Thyroid gland (tissue), 4 donors: ENCODE measurements at regions not wholly inside any gene's neighbourhood (a gene's known extent, or its start where the extent isn't known, plus 50 kb on each side); places are given as distances from the start of the nearest gene placed in this dataset.

Experiments used
- POLR2A ChIP-seq, 2 donors: fragments of 450-650 bp; IDR thresholded peaks; one replicate each; pipeline ENCODE4 v1.6.1; 2017; ENCODE audit warnings: antibody characterized with exemption in 2 of 2, mild to moderate bottlenecking in 2 of 2, moderate library complexity in 1 of 2
- TF ChIP-seq, protein P1 (sequence below), 6 experiments: fragments of 200-600 bp in 3 of 6; fragments of 450-650 bp in 3 of 6; sonication (generic) in 3 of 6; IDR thresholded peaks; one replicate each; pipeline ENCODE4 v1.5.1; 2016 to 2019; ENCODE audit warnings: antibody characterized with exemption in 6 of 6, mild to moderate bottlenecking in 2 of 6, inconsistent platforms in 1 of 6, moderate library complexity in 1 of 6

DNA sequence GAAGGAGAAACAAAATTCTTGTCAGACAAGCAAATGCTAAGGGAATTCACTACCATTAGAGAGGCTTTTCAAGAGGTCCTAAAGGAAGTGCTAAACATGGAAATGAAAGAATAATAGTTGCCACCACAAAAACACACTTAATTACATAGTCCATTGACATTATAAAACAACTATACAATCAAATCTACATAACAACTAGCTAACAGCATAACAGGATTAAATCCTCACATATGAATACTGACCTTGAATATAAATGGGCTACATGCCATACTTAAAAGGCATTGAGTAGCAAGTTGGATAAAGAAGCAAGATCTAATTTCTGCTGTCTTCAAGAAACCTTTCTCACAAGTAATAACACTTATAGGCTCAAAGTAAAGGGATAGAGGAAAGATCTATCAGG is 811.5 kb upstream of the CITED2 start:
- no peak for TF ChIP-seq POLR2A (IDR thresholded peaks at IDR 0.05)
- TF ChIP-seq, protein P1, sequence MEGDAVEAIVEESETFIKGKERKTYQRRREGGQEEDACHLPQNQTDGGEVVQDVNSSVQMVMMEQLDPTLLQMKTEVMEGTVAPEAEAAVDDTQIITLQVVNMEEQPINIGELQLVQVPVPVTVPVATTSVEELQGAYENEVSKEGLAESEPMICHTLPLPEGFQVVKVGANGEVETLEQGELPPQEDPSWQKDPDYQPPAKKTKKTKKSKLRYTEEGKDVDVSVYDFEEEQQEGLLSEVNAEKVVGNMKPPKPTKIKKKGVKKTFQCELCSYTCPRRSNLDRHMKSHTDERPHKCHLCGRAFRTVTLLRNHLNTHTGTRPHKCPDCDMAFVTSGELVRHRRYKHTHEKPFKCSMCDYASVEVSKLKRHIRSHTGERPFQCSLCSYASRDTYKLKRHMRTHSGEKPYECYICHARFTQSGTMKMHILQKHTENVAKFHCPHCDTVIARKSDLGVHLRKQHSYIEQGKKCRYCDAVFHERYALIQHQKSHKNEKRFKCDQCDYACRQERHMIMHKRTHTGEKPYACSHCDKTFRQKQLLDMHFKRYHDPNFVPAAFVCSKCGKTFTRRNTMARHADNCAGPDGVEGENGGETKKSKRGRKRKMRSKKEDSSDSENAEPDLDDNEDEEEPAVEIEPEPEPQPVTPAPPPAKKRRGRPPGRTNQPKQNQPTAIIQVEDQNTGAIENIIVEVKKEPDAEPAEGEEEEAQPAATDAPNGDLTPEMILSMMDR (IDR thresholded peaks at IDR 0.05), result no peak
